ENCODE measurements at regions not wholly inside any gene's neighbourhood (a gene's known extent, or its start where the extent isn't known, plus 50 kb on each side); places are given as distances from the start of the nearest gene placed in this dataset.

GRCh38 chr6:91271807-91272206 lies 684.9 kb upstream of the MAP3K7 start:
- no peaks in the 10 kb centered on the region for H3F3A ChIP-seq (ENCODE audit: insufficient read depth, low read length, poor library complexity, severe bottlenecking)
- H3K9ac ChIP-seq (ENCODE audit: low read length): no peak overlapping the region
- TF ChIP-seq CTCF (IDR thresholded peaks at IDR 0.05; ENCODE audit: poor library complexity, severe bottlenecking): no peak
- TF ChIP-seq REST (IDR thresholded peaks at IDR 0.05; ENCODE audit: borderline replicate concordance): no peak

GRCh38 chr6:91268941-91269340 lies 682.1 kb upstream of the MAP3K7 start:
- no peaks in the 10 kb centered on the region for H3K79me2 ChIP-seq (replicated peaks; ENCODE audit: insufficient read depth, low read length)
- H3K4me3 ChIP-seq (ENCODE audit: low read length): no peak overlapping the region
- H4K20me1 ChIP-seq (ENCODE audit: insufficient read depth): no peaks in the 10 kb centered on the region
- no peak overlapping the region for H3K27ac ChIP-seq (ENCODE audit: low read length)
- no peak overlapping the region for H2AFZ ChIP-seq (ENCODE audit: low read depth, low read length)
- H3K36me3 ChIP-seq (ENCODE audit: insufficient read depth, low read length): no peaks in the 10 kb centered on the region
- no peaks in the 10 kb centered on the region for H3K9me3 ChIP-seq (ENCODE audit: low read length)
- no peaks in the 10 kb centered on the region for H3K27me3 ChIP-seq (ENCODE audit: insufficient read depth, low read depth, low read length)
- H3K4me2 ChIP-seq (ENCODE audit: low read length): no peak overlapping the region
- no peaks in the 10 kb centered on the region for H3F3A ChIP-seq (ENCODE audit: insufficient read depth, low read length, poor library complexity, severe bottlenecking)
- TF ChIP-seq EP300 (conservative IDR thresholded peaks at IDR 0.05; ENCODE audit: poor library complexity, severe bottlenecking) (no peak), TAF1 (IDR thresholded peaks at IDR 0.05; ENCODE audit: low read depth) (no peak), EZH2 (IDR thresholded peaks at IDR 0.05; ENCODE audit: borderline replicate concordance, insufficient read depth, low read length, poor library complexity, severe bottlenecking) (no peak), CTCF (IDR thresholded peaks at IDR 0.05; ENCODE audit: poor library complexity, severe bottlenecking) (no peak), REST (IDR thresholded peaks at IDR 0.05; ENCODE audit: borderline replicate concordance) (no peak), SMC3 (conservative IDR thresholded peaks at IDR 0.05; ENCODE audit: poor library complexity) (no peak), RAD21 (conservative IDR thresholded peaks at IDR 0.05) (no peak)
- no peaks in the 10 kb centered on the region for H3K9me2 ChIP-seq (ENCODE audit: insufficient read depth, low read length)
- no peak overlapping the region for H3K9ac ChIP-seq (ENCODE audit: low read length)

More at GRCh38 chr6:91271807-91272206, 684.9 kb upstream of the MAP3K7 start:
- Histone ChIP-seq H3K36me3 (ENCODE audit: insufficient read depth, low read length) (no peaks in the 10 kb centered on the region), H3K9me3 (ENCODE audit: low read length) (no peaks in the 10 kb centered on the region), H3K9me2 (ENCODE audit: insufficient read depth, low read length) (no peaks in the 10 kb centered on the region), H3K4me3 (ENCODE audit: low read length) (no peak overlapping the region), H4K20me1 (ENCODE audit: insufficient read depth) (no peaks in the 10 kb centered on the region), H3K27me3 (ENCODE audit: insufficient read depth, low read depth, low read length) (no peaks in the 10 kb centered on the region), H3K4me2 (ENCODE audit: low read length) (no peak overlapping the region), H2AFZ (ENCODE audit: low read depth, low read length) (no peak overlapping the region), H3K27ac (ENCODE audit: low read length) (no peak overlapping the region), H3K79me2 (replicated peaks; ENCODE audit: insufficient read depth, low read length) (no peaks in the 10 kb centered on the region)
